ENCODE measurements at regions not wholly inside any gene's neighbourhood (a gene's known extent, or its start where the extent isn't known, plus 50 kb on each side); places are given as distances from the start of the nearest gene placed in this dataset.
"Not testable (repeated sequence)": the region's sequence is repeated elsewhere in the genome, so short reads cannot be mapped to it uniquely, and the experiment has no call there.

DNA sequence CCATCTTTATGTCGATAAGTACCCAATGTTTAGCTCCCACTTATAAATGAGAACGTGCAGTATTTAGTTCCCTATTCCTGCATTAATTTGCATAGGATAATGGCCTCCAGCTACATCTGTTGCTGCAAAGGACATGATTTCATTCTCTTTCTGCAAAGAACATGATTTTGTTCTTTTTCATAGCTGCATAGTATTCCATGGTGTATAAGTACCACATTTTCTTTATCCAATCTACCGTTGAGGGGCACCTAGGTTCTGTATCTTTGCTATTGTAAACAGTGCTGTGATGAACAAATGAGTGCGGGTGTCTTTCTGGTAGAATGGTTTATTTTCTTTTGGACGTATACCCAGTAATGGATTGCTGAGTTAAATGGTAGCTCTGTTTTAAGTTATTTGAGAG, 63.0 kb downstream of the HLX start:
- in situ Hi-C loops (cut with HindIII; ENCODE audit: low pct_ligation_motif_present, low pct_unique_long_range_greater_than_20kb, low sequenced_read_pairs) = no loop called here
- no peak for DNase-seq

GRCh38 chr1:220942914-220943313, 63.7 kb downstream of the HLX start:
- in situ Hi-C loops (cut with HindIII; ENCODE audit: low pct_ligation_motif_present, low pct_unique_long_range_greater_than_20kb, low sequenced_read_pairs); DNase-seq: not testable (repeated sequence)

DNA sequence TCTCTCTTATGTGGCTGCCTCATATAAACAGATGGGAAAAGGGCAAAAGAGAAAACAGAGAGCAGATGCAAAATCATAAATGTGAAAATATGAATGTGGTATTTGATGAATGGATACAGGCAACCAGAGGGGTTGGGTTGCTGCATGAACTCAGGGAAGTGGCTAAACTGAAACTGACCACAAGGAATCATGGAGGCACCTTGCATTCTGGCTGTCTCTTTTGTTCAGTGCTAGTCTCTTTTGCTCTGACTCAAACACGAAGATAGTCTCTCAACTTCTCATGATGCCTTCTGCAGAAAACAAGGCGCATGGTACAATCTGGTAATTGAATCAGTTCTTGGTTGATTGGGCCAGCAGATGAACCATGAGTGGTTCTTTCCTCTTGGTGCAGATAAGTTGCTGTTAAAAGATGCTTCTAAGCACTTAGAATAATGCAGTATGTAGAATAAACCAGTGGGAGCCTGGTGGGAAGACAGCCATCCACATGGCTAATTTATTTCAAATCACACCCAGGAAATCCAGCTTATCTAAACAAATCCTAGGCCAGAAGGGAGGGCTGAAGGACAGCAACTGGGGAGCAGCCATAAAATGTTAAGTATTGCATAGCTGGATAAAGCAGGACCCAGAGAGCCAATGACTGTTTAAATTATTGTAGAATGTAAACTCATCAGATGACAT, 64.2 kb downstream of the HLX start:
- no peak for DNase-seq
- in situ Hi-C loops (cut with HindIII; ENCODE audit: low pct_ligation_motif_present, low pct_unique_long_range_greater_than_20kb, low sequenced_read_pairs) = no loop called here

DNA sequence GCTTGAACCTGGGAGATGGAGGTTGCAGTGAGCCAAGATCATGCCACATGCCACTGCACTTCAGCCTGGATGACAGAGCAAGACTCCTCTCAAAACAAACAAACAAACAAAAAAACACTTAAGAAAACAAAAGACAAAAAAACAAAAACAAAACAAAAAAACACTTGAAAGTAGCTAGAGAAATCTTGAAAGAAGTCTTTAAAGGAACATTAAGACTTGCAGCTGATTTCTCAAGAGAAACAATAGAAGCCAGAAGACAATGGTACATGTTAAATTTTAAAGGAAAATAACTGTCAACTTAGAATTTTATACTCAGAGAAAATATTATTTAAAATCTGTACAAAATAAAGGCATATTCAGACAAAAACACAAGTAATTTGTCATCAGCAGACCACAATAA, 71.3 kb downstream of the HLX start:
- in situ Hi-C loops (cut with HindIII; ENCODE audit: low pct_ligation_motif_present, low pct_unique_long_range_greater_than_20kb, low sequenced_read_pairs) = no loop called here
- peak; percentile 3 for DNase-seq

- DNase-seq = no peak
- in situ Hi-C loops (cut with HindIII; ENCODE audit: low pct_ligation_motif_present, low pct_unique_long_range_greater_than_20kb, low sequenced_read_pairs) = no loop called here
Observed at GRCh38 chr1:220952961-220953643, 73.9 kb downstream of the HLX start.

DNA sequence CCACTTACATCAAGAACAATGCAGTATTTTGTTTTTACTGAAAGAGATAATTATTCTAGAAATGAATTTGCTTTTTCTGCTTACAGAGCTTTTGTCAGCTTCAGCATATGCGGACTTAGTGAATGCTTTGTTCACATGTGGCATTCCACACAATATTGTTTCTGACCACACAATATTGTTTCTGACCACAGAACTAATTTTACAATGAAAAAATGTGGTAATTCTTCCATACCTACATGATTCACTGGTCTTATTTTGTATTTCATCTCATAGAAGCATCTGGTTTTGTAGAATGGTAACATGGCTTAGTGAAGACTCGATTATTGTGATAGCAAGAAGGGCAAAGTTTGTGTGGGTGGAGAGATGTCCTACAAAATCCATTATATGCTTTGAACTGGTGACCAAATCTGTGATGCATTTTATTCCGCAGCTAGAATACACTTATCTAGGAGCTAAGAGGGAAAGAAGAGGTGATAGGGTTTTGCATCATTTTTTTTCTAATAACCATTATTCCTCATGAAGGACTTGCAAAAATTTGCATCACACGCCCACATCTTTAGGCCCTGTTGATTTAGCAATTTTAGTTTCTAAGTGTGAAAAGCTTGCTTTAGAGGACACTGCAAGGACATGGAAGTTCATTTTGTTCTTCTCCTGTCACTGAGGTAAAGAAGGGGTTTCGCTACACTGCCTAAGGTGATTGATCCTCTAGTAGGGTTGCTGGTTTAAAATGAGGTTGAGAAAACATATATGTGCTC, 75.3 kb downstream of the HLX start:
- in situ Hi-C loops (cut with HindIII; ENCODE audit: low pct_ligation_motif_present, low pct_unique_long_range_greater_than_20kb, low sequenced_read_pairs) = no loop called here

DNA sequence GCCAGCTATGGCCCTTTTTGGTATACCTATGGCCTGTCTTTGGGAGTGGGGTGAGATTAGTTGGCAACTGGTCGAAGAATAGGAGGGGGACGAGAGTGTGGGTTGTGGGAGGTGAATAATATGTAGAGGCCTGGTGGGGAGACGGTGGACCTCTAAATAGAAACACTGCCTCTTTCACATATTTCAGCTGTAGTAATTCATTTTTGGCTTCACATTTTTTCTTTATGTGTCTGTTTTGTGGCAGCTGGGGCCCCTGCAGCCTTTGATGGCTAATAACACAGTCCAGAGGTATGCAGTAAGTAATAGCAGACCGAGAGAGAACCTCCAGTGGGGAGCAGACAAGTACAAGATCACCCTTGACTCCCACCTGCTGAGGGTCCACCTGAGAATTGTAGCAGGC, 75.9 kb downstream of the HLX start:
- DNase-seq = no peak
- in situ Hi-C loops (cut with HindIII; ENCODE audit: low pct_ligation_motif_present, low pct_unique_long_range_greater_than_20kb, low sequenced_read_pairs) = no loop called here

More for the DNA sequence above, 75.3 kb downstream of the HLX start:
- DNase-seq = no peak

- no peak for DNase-seq
- in situ Hi-C loops (cut with HindIII; ENCODE audit: low pct_ligation_motif_present, low pct_unique_long_range_greater_than_20kb, low sequenced_read_pairs) = no loop called here
Observed at GRCh38 chr1:220956501-220957232, 77.4 kb downstream of the HLX start.

GRCh38 chr1:220957233-220957605, 78.0 kb downstream of the HLX start:
- in situ Hi-C loops (cut with HindIII; ENCODE audit: low pct_ligation_motif_present, low pct_unique_long_range_greater_than_20kb, low sequenced_read_pairs) = no loop called here
- no peak for DNase-seq

GRCh38 chr1:220958234-220958633, 79.0 kb downstream of the HLX start:
- no peak for DNase-seq
- in situ Hi-C loops (cut with HindIII; ENCODE audit: low pct_ligation_motif_present, low pct_unique_long_range_greater_than_20kb, low sequenced_read_pairs) = no loop called here

GRCh38 chr1:220962031-220962751, 82.9 kb downstream of the HLX start:
- in situ Hi-C loops (cut with HindIII; ENCODE audit: low pct_ligation_motif_present, low pct_unique_long_range_greater_than_20kb, low sequenced_read_pairs) = no loop called here
- no peak for DNase-seq

DNA sequence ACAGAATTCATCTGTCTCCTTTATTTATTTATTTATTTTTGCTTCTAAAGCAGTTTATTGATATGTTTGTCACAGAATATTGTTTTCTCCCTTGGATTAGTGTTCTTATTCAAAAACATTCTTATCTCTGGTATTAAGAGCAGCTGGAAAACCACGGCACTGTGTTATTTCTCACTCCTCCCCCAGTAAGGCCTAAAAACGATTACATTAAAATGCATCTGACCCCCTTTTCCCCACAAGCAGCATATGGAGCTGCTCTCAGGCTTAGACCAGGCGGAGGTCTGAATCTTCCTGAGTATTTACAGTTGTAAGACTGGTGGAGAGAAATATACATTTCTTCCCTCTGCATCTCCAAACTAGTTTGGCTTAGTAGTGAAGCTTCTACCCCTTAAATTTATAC, 86.8 kb downstream of the HLX start:
- no peak for DNase-seq
- in situ Hi-C loops (cut with HindIII; ENCODE audit: low pct_ligation_motif_present, low pct_unique_long_range_greater_than_20kb, low sequenced_read_pairs) = no loop called here

- in situ Hi-C loops (cut with HindIII; ENCODE audit: low pct_ligation_motif_present, low pct_unique_long_range_greater_than_20kb, low sequenced_read_pairs) = no loop called here
- DNase-seq = no peak
Observed at GRCh38 chr1:220966473-220966872, 87.2 kb downstream of the HLX start.

DNA sequence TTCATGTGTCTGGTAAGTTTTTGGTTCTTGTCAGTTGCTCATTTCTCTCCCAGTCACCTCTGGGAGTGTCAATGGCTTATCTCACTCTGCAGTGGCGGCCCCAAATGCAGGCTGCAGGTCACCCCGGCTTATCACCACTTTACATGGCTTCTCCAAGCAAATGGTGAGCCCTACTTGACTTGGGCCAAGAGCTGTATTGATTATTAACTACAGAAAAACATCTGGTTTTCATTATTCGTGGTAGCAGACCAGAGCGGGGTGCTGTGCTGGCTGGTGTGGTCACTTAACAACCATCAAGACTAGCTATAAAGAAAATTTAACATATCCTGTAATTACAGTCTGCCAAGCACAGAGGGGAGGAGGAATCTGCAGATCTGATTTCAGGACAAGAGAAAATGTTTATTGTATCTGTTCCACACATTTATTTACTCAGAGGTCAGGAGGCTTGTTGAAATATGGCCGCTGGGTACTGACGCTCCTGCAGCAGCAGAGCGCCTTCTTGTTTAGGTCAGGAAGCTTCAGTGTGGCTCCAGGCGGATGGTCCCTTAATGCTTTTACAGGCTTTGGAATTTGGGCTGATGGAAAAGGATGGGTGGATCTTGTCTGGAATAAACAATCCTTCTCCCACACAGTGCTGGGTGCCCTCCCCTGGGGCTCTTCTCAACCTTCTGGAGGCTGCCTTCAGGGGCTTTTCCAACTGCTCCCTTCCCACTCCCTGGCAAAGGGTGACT, 87.8 kb downstream of the HLX start:
- in situ Hi-C loops (cut with HindIII; ENCODE audit: low pct_ligation_motif_present, low pct_unique_long_range_greater_than_20kb, low sequenced_read_pairs) = no loop called here
- no peak for DNase-seq

DNA sequence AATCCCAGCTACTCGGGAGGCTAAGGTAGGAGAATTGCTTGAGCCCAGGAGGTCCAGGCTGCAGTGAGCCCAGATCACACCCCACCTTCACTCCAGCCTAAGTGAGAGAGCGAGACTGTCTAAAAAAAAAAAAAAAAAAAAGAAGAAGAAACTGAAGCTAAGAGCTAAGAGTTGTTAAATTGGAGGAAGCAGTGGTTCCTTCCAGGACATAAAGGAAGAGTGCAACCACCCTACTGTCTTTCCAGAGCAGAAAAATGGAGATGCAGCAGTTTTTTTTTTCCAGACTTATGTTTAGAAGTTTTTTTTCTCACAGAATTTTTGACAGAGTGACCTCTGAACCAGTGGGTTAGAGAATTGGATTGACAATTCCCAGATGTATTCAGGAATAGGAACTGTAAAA, 88.7 kb downstream of the HLX start:
- no peak for DNase-seq
- in situ Hi-C loops (cut with HindIII; ENCODE audit: low pct_ligation_motif_present, low pct_unique_long_range_greater_than_20kb, low sequenced_read_pairs) = no loop called here

GRCh38 chr1:220969281-220969680, 90.0 kb downstream of the HLX start:
- in situ Hi-C loops (cut with HindIII; ENCODE audit: low pct_ligation_motif_present, low pct_unique_long_range_greater_than_20kb, low sequenced_read_pairs) = not testable (repeated sequence)

DNA sequence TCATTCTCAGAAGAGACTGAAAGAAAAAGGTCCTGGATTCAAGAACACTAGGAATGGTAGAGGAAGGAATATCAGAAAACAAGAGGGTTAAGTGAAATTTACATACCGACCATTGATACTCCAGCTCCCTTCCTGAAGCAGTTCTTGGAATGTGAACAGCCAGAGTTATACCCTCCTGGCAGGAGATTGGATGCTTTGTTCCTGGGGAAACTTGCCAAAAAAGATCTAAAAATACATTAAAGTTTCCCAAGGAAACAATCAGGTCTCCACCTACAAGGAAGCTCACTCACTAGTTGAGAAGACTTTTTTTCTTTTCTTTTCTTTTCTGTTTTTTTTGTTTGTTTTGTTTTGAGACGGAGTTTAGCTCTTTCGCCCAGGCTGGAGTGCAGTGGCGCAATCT, 91.1 kb downstream of the HLX start:
- in situ Hi-C loops (cut with HindIII; ENCODE audit: low pct_ligation_motif_present, low pct_unique_long_range_greater_than_20kb, low sequenced_read_pairs) = no loop called here
- no peak for DNase-seq

More at GRCh38 chr1:220969281-220969680, 90.0 kb downstream of the HLX start:
- not testable (repeated sequence) for DNase-seq

GRCh38 chr1:220971221-220971620, 92.0 kb downstream of the HLX start:
- no peak for DNase-seq
- in situ Hi-C loops (cut with HindIII; ENCODE audit: low pct_ligation_motif_present, low pct_unique_long_range_greater_than_20kb, low sequenced_read_pairs) = no loop called here

All from ACHN (cell line).